ENCODE measurements at regions not wholly inside any gene's neighbourhood (a gene's known extent, or its start where the extent isn't known, plus 50 kb on each side); places are given as distances from the start of the nearest gene placed in this dataset.

DNA sequence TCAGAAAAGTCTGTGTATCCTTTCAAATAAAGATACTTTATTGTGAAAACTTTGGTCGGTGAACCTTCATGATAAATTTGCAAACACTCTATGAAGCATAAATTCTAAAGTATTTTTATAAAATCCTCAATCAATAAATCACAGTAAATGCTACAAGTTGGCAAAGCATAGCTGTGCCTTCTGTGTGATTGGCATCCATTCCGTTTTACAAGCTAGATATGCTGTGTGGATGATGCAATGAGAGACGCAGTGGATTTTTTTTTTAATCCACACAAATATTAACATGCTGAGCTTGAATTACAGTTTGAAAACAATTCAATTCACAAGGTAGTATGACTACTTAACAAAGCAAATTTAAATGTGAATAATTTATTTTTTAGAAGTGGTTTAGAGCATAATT lies 937.2 kb downstream of the ZPLD1 start:
- TF ChIP-seq POLR2AphosphoS5 (IDR thresholded peaks at IDR 0.05; ENCODE audit: low read depth) (no peak), SPI1 (IDR thresholded peaks at IDR 0.05; ENCODE audit: borderline replicate concordance, low read depth) (no peak), CTCF (IDR thresholded peaks at IDR 0.05; ENCODE audit: insufficient read depth, low read length) (no peak)

Data from HL-60 (cell line).